Peyer's patch (tissue), 4 donors: ENCODE measurements at regions not wholly inside any gene's neighbourhood (a gene's known extent, or its start where the extent isn't known, plus 50 kb on each side); places are given as distances from the start of the nearest gene placed in this dataset.
A peak's percentile ranks its signal among the peaks of the same experiment; 100 is the strongest.

ENCODE experiments used
- DNase-seq, 3 donors: peaks; one replicate each; pipeline ENCODE4 v3.0.0-alpha.2; 2017 to 2019
- H3K27ac ChIP-seq, 4 donors: fragments of 200-600 bp; sonication (generic); one replicate each; pipeline ENCODE4 v1.5.1; 2016 to 2019
- H3K27me3 ChIP-seq, 2 donors: fragments of 200-600 bp; sonication (generic); one replicate each; pipeline ENCODE4 v1.5.1; 2019
- H3K36me3 ChIP-seq, 3 donors: fragments of 200-600 bp; sonication (generic); one replicate each; pipeline ENCODE4 v1.5.1; 2016 to 2019
- H3K4me1 ChIP-seq, 4 donors: fragments of 200-600 bp; sonication (generic); one replicate each; pipeline ENCODE4 v1.5.1; 2016 to 2019
- H3K4me3 ChIP-seq, 4 donors: fragments of 200-600 bp; sonication (generic); 1 replicate in 3 of 4; 2 replicates in 1 of 4; pipeline ENCODE4 v1.5.1; 2016 to 2019; ENCODE audit warnings: mild to moderate bottlenecking in 1 of 4
- H3K9me3 ChIP-seq, 4 donors: fragments of 200-600 bp; sonication (generic); one replicate each; pipeline ENCODE4 v1.5.1; 2016 to 2019; ENCODE audit warnings: mild to moderate bottlenecking in 1 of 4
- POLR2A ChIP-seq, 2 donors: fragments of 450-650 bp; IDR thresholded peaks; one replicate each; pipeline ENCODE4 v1.5.1; 2017; ENCODE audit warnings: antibody characterized with exemption in 2 of 2, mild to moderate bottlenecking in 2 of 2, moderate library complexity in 2 of 2
- TF ChIP-seq, protein P1 (sequence below), 6 experiments: fragments of 450-650 bp in 4 of 6; fragments of 200-600 bp in 2 of 6; sonication (generic) in 1 of 6; IDR thresholded peaks; one replicate each; pipeline ENCODE4 v1.5.1; 2017 to 2019; ENCODE audit warnings: antibody characterized with exemption in 6 of 6, mild to moderate bottlenecking in 3 of 6, moderate library complexity in 1 of 6

DNA sequence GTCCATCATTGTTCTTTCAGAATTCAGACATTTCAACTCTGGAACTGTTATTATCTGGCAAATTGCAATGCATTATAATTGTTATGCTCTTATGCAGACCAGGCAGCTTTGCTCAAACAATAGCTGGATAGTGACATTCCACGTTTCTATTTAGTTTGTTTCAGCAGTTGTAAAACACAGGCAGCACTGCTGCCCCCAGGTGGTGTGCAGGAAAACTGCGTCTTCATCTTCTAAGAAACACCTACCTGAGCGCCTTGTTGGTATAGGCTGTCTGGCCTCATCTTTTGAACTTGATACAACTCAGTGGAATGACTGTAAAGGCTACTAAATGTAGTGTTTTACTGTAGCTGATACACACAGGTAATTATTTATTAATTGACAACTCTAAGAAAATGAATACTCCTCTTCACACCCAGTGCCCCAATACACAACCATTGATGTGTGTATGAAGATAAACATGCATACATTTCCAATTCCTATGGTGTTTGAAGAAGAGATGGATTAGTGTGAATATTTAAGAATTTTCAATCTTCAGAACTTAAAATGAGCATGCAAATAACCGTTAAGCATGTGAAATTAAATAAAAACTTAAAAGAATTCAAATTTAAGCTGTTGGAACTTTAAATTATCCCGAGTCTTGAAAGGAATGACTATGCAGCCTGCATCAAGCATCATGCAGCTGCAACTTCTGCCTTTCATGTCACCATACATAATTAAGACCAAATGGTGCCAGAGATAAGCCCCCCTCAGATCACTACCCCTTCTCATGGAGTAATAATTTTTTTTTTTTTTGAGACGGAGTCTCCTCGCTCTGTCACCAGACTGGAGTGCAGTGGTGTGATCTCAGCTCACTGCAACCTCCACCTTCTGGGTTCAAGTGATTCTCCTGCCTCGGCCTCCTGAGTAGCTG lies 85.6 kb downstream of the CD8B2 start:
- no peak for TF ChIP-seq POLR2A (IDR thresholded peaks at IDR 0.05)
- TF ChIP-seq, protein P1, sequence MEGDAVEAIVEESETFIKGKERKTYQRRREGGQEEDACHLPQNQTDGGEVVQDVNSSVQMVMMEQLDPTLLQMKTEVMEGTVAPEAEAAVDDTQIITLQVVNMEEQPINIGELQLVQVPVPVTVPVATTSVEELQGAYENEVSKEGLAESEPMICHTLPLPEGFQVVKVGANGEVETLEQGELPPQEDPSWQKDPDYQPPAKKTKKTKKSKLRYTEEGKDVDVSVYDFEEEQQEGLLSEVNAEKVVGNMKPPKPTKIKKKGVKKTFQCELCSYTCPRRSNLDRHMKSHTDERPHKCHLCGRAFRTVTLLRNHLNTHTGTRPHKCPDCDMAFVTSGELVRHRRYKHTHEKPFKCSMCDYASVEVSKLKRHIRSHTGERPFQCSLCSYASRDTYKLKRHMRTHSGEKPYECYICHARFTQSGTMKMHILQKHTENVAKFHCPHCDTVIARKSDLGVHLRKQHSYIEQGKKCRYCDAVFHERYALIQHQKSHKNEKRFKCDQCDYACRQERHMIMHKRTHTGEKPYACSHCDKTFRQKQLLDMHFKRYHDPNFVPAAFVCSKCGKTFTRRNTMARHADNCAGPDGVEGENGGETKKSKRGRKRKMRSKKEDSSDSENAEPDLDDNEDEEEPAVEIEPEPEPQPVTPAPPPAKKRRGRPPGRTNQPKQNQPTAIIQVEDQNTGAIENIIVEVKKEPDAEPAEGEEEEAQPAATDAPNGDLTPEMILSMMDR (IDR thresholded peaks at IDR 0.05), result peak in 3 of 6 experiments; percentile 20 to 22 (median 21)
- no peaks in the 10 kb centered on the region for H3K36me3 ChIP-seq
- no peak for DNase-seq

DNA sequence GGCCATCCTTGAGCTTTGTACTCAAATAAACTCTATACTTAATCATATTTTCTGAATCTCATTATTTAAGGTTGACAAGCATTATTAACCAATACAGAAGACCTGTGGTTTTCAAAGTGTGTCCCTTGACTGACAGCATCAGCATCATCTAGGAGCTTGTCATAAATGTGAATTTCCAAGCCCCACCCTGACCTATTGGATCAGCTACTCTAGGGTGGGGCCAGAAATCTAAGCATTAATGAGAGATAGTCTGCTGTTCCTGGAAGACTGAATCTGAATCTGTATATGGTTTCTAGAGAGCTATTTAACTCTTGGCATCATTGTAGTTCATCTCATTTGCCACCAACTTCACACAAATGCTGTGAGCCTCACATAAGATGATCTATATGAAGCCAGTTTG lies 86.6 kb downstream of the CD8B2 start:
- Histone ChIP-seq H3K9me3 (no peaks in the 10 kb centered on the region), H3K36me3 (no peaks in the 10 kb centered on the region), H3K27ac (no peak overlapping the region), H3K4me3 (no peak overlapping the region), H3K27me3 (no peaks in the 10 kb centered on the region), H3K4me1 (no peaks in the 10 kb centered on the region)
- no peak for DNase-seq
- no peak for TF ChIP-seq POLR2A (IDR thresholded peaks at IDR 0.05)
- TF ChIP-seq, protein P1 (IDR thresholded peaks at IDR 0.05), result no peak

More for the DNA sequence above, 85.6 kb downstream of the CD8B2 start:
- H3K9me3 ChIP-seq, result no peaks in the 10 kb centered on the region
- no peaks in the 10 kb centered on the region for H3K4me1 ChIP-seq
- no peak overlapping the region for H3K4me3 ChIP-seq
- H3K27ac ChIP-seq, result no peak overlapping the region
- no peaks in the 10 kb centered on the region for H3K27me3 ChIP-seq

DNA sequence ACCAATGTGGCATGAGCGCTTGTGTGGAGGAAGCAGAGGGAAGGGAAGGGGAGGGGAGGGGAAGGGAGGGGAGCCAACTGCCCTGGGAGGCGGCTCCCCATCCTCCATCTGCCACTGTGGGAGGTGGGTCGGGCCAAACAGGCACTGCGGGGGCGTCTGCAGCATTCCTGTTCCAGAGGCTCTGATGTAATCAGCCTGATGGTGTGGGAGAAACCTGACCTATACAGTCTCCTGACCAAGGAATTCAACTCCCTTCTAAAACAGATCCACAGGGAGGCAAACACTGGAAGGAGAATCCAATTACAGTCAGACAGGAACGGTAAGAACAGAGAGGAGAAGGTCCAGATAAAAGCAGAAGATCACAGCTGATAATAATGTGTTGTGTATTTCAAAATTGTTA lies 88.8 kb downstream of the CD8B2 start:
- no peak for DNase-seq
- Histone ChIP-seq H3K9me3 (no peaks in the 10 kb centered on the region), H3K27ac (no peak overlapping the region), H3K4me3 (no peak overlapping the region), H3K4me1 (no peaks in the 10 kb centered on the region), H3K27me3 (no peaks in the 10 kb centered on the region), H3K36me3 (no peaks in the 10 kb centered on the region)
- TF ChIP-seq POLR2A (IDR thresholded peaks at IDR 0.05), result no peak
- TF ChIP-seq, protein P1 (IDR thresholded peaks at IDR 0.05), result no peak

DNA sequence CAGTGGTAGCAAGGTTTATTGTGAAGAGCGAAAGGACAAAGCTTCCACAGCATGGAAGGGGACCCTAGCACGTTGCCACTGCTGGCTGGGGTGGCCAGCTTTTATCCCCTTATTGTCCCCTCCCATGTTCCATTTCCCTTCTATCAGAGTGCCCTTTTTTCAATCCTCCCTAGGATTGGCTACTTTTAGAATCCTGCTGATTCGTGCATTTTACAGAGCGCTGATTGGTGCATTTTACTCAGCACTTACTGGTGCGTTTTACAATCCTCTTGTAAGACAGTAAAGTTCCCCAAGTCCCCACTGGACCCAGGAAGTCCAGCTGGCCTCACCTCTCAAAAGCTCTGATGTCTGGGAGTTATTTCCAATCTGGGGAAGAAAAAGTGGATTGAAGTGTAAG lies 90.1 kb downstream of the CD8B2 start:
- TF ChIP-seq, protein P1 (IDR thresholded peaks at IDR 0.05), result no peak
- no peak for TF ChIP-seq POLR2A (IDR thresholded peaks at IDR 0.05)
- Histone ChIP-seq H3K9me3 (no peaks in the 10 kb centered on the region), H3K27me3 (no peaks in the 10 kb centered on the region), H3K4me3 (no peak overlapping the region), H3K4me1 (peaks cover 0 to 4% (median 0%) of the 10 kb centered on the region in 4 donors), H3K36me3 (no peaks in the 10 kb centered on the region), H3K27ac (no peak overlapping the region)
- DNase-seq, result no peak

DNA sequence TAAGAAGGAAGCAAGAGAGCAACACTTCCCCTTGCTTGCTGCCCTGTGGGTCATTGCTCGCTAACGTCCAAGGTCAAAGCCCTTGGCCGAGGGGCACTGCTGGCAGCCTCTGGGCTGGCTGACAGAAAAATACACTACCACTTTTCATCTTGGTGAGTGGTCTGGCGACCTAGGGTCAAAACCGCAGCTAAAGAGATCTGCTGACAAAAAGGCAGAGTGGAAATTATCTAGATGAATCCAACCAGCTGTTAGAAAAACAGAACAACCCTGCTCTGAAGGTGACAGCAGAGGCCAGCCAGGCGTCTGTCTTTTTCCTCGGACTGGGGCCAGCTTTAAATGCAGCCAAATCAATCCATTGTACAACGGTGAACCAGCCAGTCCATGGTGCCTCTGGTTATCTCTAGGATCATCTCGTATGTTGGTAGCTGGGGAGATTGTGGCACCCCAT lies 92.6 kb downstream of the CD8B2 start:
- Histone ChIP-seq H3K36me3 (no peaks in the 10 kb centered on the region), H3K4me1 (peaks cover 0 to 6% (median 0%) of the 10 kb centered on the region in 4 donors), H3K9me3 (no peaks in the 10 kb centered on the region), H3K27ac (no peak overlapping the region), H3K4me3 (no peak overlapping the region), H3K27me3 (no peaks in the 10 kb centered on the region)
- no peak for DNase-seq
- TF ChIP-seq, protein P1 (IDR thresholded peaks at IDR 0.05), result no peak
- no peak for TF ChIP-seq POLR2A (IDR thresholded peaks at IDR 0.05)
